SK-N-SH (cell line): ENCODE measurements at regions not wholly inside any gene's neighbourhood (a gene's known extent, or its start where the extent isn't known, plus 50 kb on each side); places are given as distances from the start of the nearest gene placed in this dataset.

Experiments used
- CTCF ChIA-PET: fragments of 300-600, 350-600 bp; formaldehyde crosslinking; extraction: SDS; loops from one replicate; lab custom pipeline; 2021; lab: Yijun Ruan, JAX
- POLR2A ChIA-PET: fragments of 350-600 bp; sonication (Branson Sonifier 250); formaldehyde crosslinking; extraction: SDS; loops from one replicate; lab custom pipeline; 2020; ENCODE audit warnings: antibody characterized with exemption, inconsistent platforms; lab: Yijun Ruan, JAX
- DNase-seq: peaks from one replicate; pipeline ENCODE4 v3.0.0; 2012
- H2AFZ ChIP-seq: fragments of 200-600 bp; sonication (generic); 2 replicates; pipeline ENCODE4 v1.8.1; 2016; ENCODE audit warnings: antibody characterized with exemption, mild to moderate bottlenecking, low read depth
- H3F3A ChIP-seq: fragments of 200-600 bp; sonication (generic); replicated peaks from 2 replicates; pipeline ENCODE3; 2016; ENCODE audit warnings: antibody characterized with exemption, mild to moderate bottlenecking; ENCODE audit not compliant: insufficient read depth
- H3K27ac ChIP-seq, 2 experiments: fragments of 200-500 bp in 1 of 2; fragments of 200-600 bp in 1 of 2; sonication (Bioruptor generic) in 1 of 2; sonication (generic), shearing (Covaris generic) in 1 of 2; 2 replicates each; pipeline versions ENCODE4 v1.5.1 to v1.6.1; 2014 to 2016; ENCODE audit warnings: low read depth in 2 of 2, inconsistent platforms in 1 of 2, low read length in 1 of 2, mild to moderate bottlenecking in 1 of 2, mixed read lengths in 1 of 2
- H3K27me3 ChIP-seq: fragments of 200-600 bp; sonication (generic), shearing (Covaris generic); 2 replicates; pipeline ENCODE4 v1.6.1; 2016; ENCODE audit warnings: mixed run types; ENCODE audit not compliant: insufficient read depth
- H3K36me3 ChIP-seq, 2 experiments: fragments of 200-500 bp in 1 of 2; fragments of 200-600 bp in 1 of 2; sonication (Bioruptor generic) in 1 of 2; sonication (generic) in 1 of 2; replicated peaks in 1 of 2; 2 replicates each; pipeline versions ENCODE3 to v1.5.1; 2014 to 2016; ENCODE audit warnings: low read length in 1 of 2, mild to moderate bottlenecking in 1 of 2; ENCODE audit not compliant: insufficient read depth in 2 of 2, control insufficient read depth in 1 of 2
- H3K4me1 ChIP-seq, 2 experiments: fragments of 200-500 bp in 1 of 2; fragments of 200-600 bp in 1 of 2; sonication (Bioruptor generic) in 1 of 2; sonication (generic), shearing (Covaris generic) in 1 of 2; 2 replicates each; pipeline versions ENCODE4 v1.5.1 to v1.6.1; 2014 to 2016; ENCODE audit warnings: low read depth in 1 of 2, low read length in 1 of 2, mixed run types in 1 of 2; ENCODE audit not compliant: insufficient read depth in 2 of 2, control insufficient read depth in 1 of 2
- H3K4me2 ChIP-seq: fragments of 200-600 bp; sonication (generic), shearing (Covaris generic); 2 replicates; pipeline ENCODE4 v1.6.1; 2017; ENCODE audit warnings: mixed run types
- H3K4me3 ChIP-seq, 2 experiments: fragments of 200-500 bp in 1 of 2; fragments of 200-600 bp in 1 of 2; sonication (Bioruptor generic) in 1 of 2; sonication (generic), shearing (Covaris generic) in 1 of 2; 2 replicates each; pipeline versions ENCODE4 v1.5.1 to v1.8.1; 2014 to 2016; ENCODE audit warnings: low read depth in 2 of 2, inconsistent platforms in 1 of 2, low read length in 1 of 2, mild to moderate bottlenecking in 1 of 2, mixed read lengths in 1 of 2, moderate library complexity in 1 of 2
- H3K79me2 ChIP-seq: fragments of 200-600 bp; sonication (generic); 2 replicates; pipeline ENCODE4 v1.8.1; 2017; ENCODE audit warnings: mild to moderate bottlenecking; ENCODE audit not compliant: insufficient read depth
- H3K9ac ChIP-seq: fragments of 200-600 bp; sonication (generic); 2 replicates; pipeline ENCODE4 v1.6.1; 2017; ENCODE audit warnings: mixed run types
- H3K9me2 ChIP-seq: fragments of 200-600 bp; sonication (generic); 2 replicates; pipeline ENCODE4 v1.6.1; 2017; ENCODE audit warnings: mixed run types
- H3K9me3 ChIP-seq: fragments of 200-600 bp; sonication (generic); 2 replicates; pipeline ENCODE4 v1.6.1; 2017; ENCODE audit warnings: mixed run types, mild to moderate bottlenecking, moderate library complexity
- H4K20me1 ChIP-seq: fragments of 200-600 bp; sonication (generic); 2 replicates; pipeline ENCODE4 v1.6.1; 2017; ENCODE audit warnings: mild to moderate bottlenecking, mixed run types; ENCODE audit not compliant: insufficient read depth
- ELF1 ChIP-seq: IDR thresholded peaks from 2 replicates; pipeline ENCODE4 v1.4.0; 2012
- EZH2phosphoT487 ChIP-seq: fragments of 200-600 bp; sonication (generic); IDR thresholded peaks from 2 replicates; pipeline ENCODE4 v1.6.1; 2017; ENCODE audit warnings: low read depth, mixed run types, mild to moderate bottlenecking, antibody characterized with exemption, moderate library complexity, borderline replicate concordance
- MEF2A ChIP-seq: IDR thresholded peaks from 2 replicates; pipeline ENCODE4 v1.4.0; 2012; ENCODE audit warnings: low read depth, borderline replicate concordance
- MXI1 ChIP-seq: IDR thresholded peaks from 2 replicates; pipeline ENCODE4 v1.6.1; 2012; ENCODE audit warnings: mild to moderate bottlenecking, low read depth, low read length, improper control_type of control experiment
- YY1 ChIP-seq: IDR thresholded peaks from 2 replicates; pipeline ENCODE4 v1.4.0; 2012; ENCODE audit warnings: low read depth, mild to moderate bottlenecking
- WGBS: methylation state at CpG from one replicate; pipeline ENCODE4 v1.1.6; 2017; ENCODE audit warnings: low lambda C conversion rate; 5-methylcytosine and 5-hydroxymethylcytosine counted together
- TF ChIP-seq, protein P1 (sequence below): IDR thresholded peaks from 2 replicates; pipeline ENCODE4; 2012
- TF ChIP-seq, protein P2 (sequence below): IDR thresholded peaks from 2 replicates; pipeline ENCODE4 v1.4.0; 2012; ENCODE audit warnings: low read depth, borderline replicate concordance
- TF ChIP-seq, protein P3 (sequence below): fragments of 150-350 bp; IDR thresholded peaks from 2 replicates; pipeline ENCODE4 v1.6.1; 2017; ENCODE audit warnings: antibody characterized with exemption, low read length, low read depth, borderline replicate concordance
- TF ChIP-seq, protein P4 (sequence below): IDR thresholded peaks from 2 replicates; pipeline ENCODE4 v1.6.1; 2012; ENCODE audit warnings: mild to moderate bottlenecking, low read depth, low read length, moderate library complexity
- TF ChIP-seq, protein P5 (sequence below): fragments of 150-350 bp; IDR thresholded peaks from 2 replicates; pipeline ENCODE4 v1.6.1; 2016; ENCODE audit warnings: mild to moderate bottlenecking, low read depth, low read length
- TF ChIP-seq, protein P6 (sequence below): IDR thresholded peaks from 2 replicates; pipeline ENCODE4 v1.4.0; 2012; ENCODE audit warnings: low read depth

DNA sequence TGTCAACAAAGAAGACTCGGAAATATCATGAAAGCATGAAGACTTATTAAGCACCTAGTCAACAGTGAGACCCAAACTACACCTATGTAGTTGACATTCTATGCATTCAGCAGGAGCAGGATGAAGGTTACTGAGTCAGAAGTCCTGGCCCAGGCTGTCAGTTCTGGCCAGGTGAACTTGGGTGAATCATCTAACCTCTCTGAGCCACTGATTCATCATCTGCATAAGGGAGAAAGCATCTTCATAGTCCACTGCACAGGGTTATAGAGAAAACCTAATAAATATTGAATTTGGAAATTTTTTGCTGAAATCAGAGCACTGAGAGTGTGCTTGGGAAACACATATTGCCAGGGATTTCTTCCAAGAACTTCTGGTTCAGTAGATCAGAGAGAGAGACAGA lies 296.0 kb upstream of the SFRP2 start:
- 3% methylated on average over 1 of the region's 1 CpG for WGBS
- Histone ChIP-seq H3K9me3 (no peaks in the 10 kb centered on the region), H3K4me1 (no peaks in the 10 kb centered on the region), H3F3A (no peaks in the 10 kb centered on the region), H3K36me3 (no peaks in the 10 kb centered on the region), H3K9me2 (no peaks in the 10 kb centered on the region), H3K27ac (no peak overlapping the region), H3K79me2 (no peaks in the 10 kb centered on the region), H2AFZ (no peak overlapping the region), H3K4me3 (no peak overlapping the region), H3K4me2 (no peak overlapping the region), H4K20me1 (no peaks in the 10 kb centered on the region), H3K27me3 (no peaks in the 10 kb centered on the region; the same call in 1 of the 2 replicates), H3K9ac (no peak overlapping the region)
- TF ChIP-seq MEF2A (no peak), ELF1 (no peak), YY1 (no peak), EZH2phosphoT487 (no peak), MXI1 (no peak)
- TF ChIP-seq, protein P1, sequence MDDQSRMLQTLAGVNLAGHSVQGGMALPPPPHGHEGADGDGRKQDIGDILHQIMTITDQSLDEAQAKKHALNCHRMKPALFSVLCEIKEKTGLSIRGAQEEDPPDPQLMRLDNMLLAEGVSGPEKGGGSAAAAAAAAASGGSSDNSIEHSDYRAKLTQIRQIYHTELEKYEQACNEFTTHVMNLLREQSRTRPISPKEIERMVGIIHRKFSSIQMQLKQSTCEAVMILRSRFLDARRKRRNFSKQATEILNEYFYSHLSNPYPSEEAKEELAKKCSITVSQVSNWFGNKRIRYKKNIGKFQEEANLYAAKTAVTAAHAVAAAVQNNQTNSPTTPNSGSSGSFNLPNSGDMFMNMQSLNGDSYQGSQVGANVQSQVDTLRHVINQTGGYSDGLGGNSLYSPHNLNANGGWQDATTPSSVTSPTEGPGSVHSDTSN, result no peak
- TF ChIP-seq, protein P2, sequence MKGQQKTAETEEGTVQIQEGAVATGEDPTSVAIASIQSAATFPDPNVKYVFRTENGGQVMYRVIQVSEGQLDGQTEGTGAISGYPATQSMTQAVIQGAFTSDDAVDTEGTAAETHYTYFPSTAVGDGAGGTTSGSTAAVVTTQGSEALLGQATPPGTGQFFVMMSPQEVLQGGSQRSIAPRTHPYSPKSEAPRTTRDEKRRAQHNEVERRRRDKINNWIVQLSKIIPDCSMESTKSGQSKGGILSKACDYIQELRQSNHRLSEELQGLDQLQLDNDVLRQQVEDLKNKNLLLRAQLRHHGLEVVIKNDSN, result no peak
- TF ChIP-seq, protein P3, sequence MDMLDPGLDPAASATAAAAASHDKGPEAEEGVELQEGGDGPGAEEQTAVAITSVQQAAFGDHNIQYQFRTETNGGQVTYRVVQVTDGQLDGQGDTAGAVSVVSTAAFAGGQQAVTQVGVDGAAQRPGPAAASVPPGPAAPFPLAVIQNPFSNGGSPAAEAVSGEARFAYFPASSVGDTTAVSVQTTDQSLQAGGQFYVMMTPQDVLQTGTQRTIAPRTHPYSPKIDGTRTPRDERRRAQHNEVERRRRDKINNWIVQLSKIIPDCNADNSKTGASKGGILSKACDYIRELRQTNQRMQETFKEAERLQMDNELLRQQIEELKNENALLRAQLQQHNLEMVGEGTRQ, result no peak
- TF ChIP-seq, protein P4, sequence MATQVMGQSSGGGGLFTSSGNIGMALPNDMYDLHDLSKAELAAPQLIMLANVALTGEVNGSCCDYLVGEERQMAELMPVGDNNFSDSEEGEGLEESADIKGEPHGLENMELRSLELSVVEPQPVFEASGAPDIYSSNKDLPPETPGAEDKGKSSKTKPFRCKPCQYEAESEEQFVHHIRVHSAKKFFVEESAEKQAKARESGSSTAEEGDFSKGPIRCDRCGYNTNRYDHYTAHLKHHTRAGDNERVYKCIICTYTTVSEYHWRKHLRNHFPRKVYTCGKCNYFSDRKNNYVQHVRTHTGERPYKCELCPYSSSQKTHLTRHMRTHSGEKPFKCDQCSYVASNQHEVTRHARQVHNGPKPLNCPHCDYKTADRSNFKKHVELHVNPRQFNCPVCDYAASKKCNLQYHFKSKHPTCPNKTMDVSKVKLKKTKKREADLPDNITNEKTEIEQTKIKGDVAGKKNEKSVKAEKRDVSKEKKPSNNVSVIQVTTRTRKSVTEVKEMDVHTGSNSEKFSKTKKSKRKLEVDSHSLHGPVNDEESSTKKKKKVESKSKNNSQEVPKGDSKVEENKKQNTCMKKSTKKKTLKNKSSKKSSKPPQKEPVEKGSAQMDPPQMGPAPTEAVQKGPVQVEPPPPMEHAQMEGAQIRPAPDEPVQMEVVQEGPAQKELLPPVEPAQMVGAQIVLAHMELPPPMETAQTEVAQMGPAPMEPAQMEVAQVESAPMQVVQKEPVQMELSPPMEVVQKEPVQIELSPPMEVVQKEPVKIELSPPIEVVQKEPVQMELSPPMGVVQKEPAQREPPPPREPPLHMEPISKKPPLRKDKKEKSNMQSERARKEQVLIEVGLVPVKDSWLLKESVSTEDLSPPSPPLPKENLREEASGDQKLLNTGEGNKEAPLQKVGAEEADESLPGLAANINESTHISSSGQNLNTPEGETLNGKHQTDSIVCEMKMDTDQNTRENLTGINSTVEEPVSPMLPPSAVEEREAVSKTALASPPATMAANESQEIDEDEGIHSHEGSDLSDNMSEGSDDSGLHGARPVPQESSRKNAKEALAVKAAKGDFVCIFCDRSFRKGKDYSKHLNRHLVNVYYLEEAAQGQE, result no peak
- TF ChIP-seq, protein P5, sequence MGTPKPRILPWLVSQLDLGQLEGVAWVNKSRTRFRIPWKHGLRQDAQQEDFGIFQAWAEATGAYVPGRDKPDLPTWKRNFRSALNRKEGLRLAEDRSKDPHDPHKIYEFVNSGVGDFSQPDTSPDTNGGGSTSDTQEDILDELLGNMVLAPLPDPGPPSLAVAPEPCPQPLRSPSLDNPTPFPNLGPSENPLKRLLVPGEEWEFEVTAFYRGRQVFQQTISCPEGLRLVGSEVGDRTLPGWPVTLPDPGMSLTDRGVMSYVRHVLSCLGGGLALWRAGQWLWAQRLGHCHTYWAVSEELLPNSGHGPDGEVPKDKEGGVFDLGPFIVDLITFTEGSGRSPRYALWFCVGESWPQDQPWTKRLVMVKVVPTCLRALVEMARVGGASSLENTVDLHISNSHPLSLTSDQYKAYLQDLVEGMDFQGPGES, result no peak
- TF ChIP-seq, protein P6, sequence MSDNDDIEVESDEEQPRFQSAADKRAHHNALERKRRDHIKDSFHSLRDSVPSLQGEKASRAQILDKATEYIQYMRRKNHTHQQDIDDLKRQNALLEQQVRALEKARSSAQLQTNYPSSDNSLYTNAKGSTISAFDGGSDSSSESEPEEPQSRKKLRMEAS, result no peak
- no peak for DNase-seq
- POLR2A ChIA-PET, result no interaction called here
- CTCF ChIA-PET, result no interaction called here
